DOHH2 (cell line): ENCODE measurements at regions not wholly inside any gene's neighbourhood (a gene's known extent, or its start where the extent isn't known, plus 50 kb on each side); places are given as distances from the start of the nearest gene placed in this dataset.

Experiments used
- CTCF ChIP-seq: fragments of 200-600 bp; sonication (generic); IDR thresholded peaks from one replicate; pipeline ENCODE4 v1.5.1; 2014; ENCODE audit warnings: antibody characterized with exemption, mild to moderate bottlenecking, low read depth, low read length; ENCODE audit not compliant: poor library complexity, severe bottlenecking
- EZH2phosphoT487 ChIP-seq: fragments of 200-600 bp; sonication (generic); IDR thresholded peaks from 2 replicates; pipeline ENCODE4 v1.6.1; 2017; ENCODE audit warnings: borderline replicate concordance, mild to moderate bottlenecking, antibody characterized with exemption, low read length, moderate library complexity, mixed read lengths

- TF ChIP-seq CTCF = no peak
- TF ChIP-seq EZH2phosphoT487 = no peak
Measured at GRCh38 chr21:43292041-43292865, 123.4 kb downstream of the CRYAA start.
